ENCODE measurements at regions not wholly inside any gene's neighbourhood (a gene's known extent, or its start where the extent isn't known, plus 50 kb on each side); places are given as distances from the start of the nearest gene placed in this dataset.

- Histone ChIP-seq H4K20me1 (ENCODE audit: insufficient read depth, low read length) (no peaks in the 10 kb centered on the region), H3K36me3 (replicated peaks; ENCODE audit: insufficient read depth, low read length) (no peaks in the 10 kb centered on the region), H3F3A (ENCODE audit: insufficient read depth, low read length) (no peaks in the 10 kb centered on the region), H3K4me1 (ENCODE audit: low read length) (no peaks in the 10 kb centered on the region), H3K4me2 (ENCODE audit: low read depth, low read length) (no peak overlapping the region), H3K27me3 (replicated peaks; ENCODE audit: insufficient read depth, low read length) (no peaks in the 10 kb centered on the region), H3K9ac (ENCODE audit: low read length) (no peak overlapping the region), H3K27ac (ENCODE audit: low read length) (no peak overlapping the region), H2AFZ (ENCODE audit: low read length) (no peak overlapping the region), H3K79me2 (ENCODE audit: low read length) (no peaks in the 10 kb centered on the region), H3K9me2 (replicated peaks; ENCODE audit: insufficient read depth, low read length) (no peaks in the 10 kb centered on the region), H3K9me3 (replicated peaks; ENCODE audit: insufficient read depth, low read length) (no peaks in the 10 kb centered on the region), H3K4me3 (ENCODE audit: low read length) (no peak overlapping the region)
- no peak for DNase-seq
- TF ChIP-seq EZH2 (optimal IDR thresholded peaks at IDR 0.05; ENCODE audit: low read depth, low read length) (no peak), CTCF (IDR thresholded peaks at IDR 0.05; ENCODE audit: low read length) (no peak), EZH2phosphoT487 (IDR thresholded peaks at IDR 0.05; ENCODE audit: low read length) (no peak)
These were observed 96.7 kb upstream of the CDH20 start for GRCh38 chr18:61236356-61237057.

GRCh38 chr18:61237529-61237928 lies 95.7 kb upstream of the CDH20 start:
- no peaks in the 10 kb centered on the region for H3K36me3 ChIP-seq (replicated peaks; ENCODE audit: insufficient read depth, low read length)
- H3K9me3 ChIP-seq (replicated peaks; ENCODE audit: insufficient read depth, low read length), result no peaks in the 10 kb centered on the region
- no peaks in the 10 kb centered on the region for H4K20me1 ChIP-seq (ENCODE audit: insufficient read depth, low read length)
- no peak overlapping the region for H2AFZ ChIP-seq (ENCODE audit: low read length)
- TF ChIP-seq EZH2phosphoT487 (IDR thresholded peaks at IDR 0.05; ENCODE audit: low read length) (no peak), EZH2 (optimal IDR thresholded peaks at IDR 0.05; ENCODE audit: low read depth, low read length) (no peak), CTCF (IDR thresholded peaks at IDR 0.05; ENCODE audit: low read length) (no peak)
- H3K27ac ChIP-seq (ENCODE audit: low read length), result no peak overlapping the region
- H3F3A ChIP-seq (ENCODE audit: insufficient read depth, low read length), result no peaks in the 10 kb centered on the region
- no peaks in the 10 kb centered on the region for H3K27me3 ChIP-seq (replicated peaks; ENCODE audit: insufficient read depth, low read length)
- no peaks in the 10 kb centered on the region for H3K4me1 ChIP-seq (ENCODE audit: low read length)
- no peak overlapping the region for H3K9ac ChIP-seq (ENCODE audit: low read length)
- H3K9me2 ChIP-seq (replicated peaks; ENCODE audit: insufficient read depth, low read length), result no peaks in the 10 kb centered on the region
- no peak overlapping the region for H3K4me2 ChIP-seq (ENCODE audit: low read depth, low read length)
- no peak for DNase-seq
- no peaks in the 10 kb centered on the region for H3K79me2 ChIP-seq (ENCODE audit: low read length)
- H3K4me3 ChIP-seq (ENCODE audit: low read length), result no peak overlapping the region

- no peaks in the 10 kb centered on the region for H3K27me3 ChIP-seq (replicated peaks; ENCODE audit: insufficient read depth, low read length)
- no peak overlapping the region for H3K4me2 ChIP-seq (ENCODE audit: low read depth, low read length)
- TF ChIP-seq EZH2phosphoT487 (IDR thresholded peaks at IDR 0.05; ENCODE audit: low read length) (no peak), CTCF (IDR thresholded peaks at IDR 0.05; ENCODE audit: low read length) (no peak), EZH2 (optimal IDR thresholded peaks at IDR 0.05; ENCODE audit: low read depth, low read length) (no peak)
- no peaks in the 10 kb centered on the region for H3K79me2 ChIP-seq (ENCODE audit: low read length)
- H3K36me3 ChIP-seq (replicated peaks; ENCODE audit: insufficient read depth, low read length), result no peaks in the 10 kb centered on the region
- H2AFZ ChIP-seq (ENCODE audit: low read length), result no peak overlapping the region
- H3K27ac ChIP-seq (ENCODE audit: low read length), result no peak overlapping the region
- no peaks in the 10 kb centered on the region for H3K4me1 ChIP-seq (ENCODE audit: low read length)
- H3K4me3 ChIP-seq (ENCODE audit: low read length), result no peak overlapping the region
- DNase-seq, result no peak
- no peaks in the 10 kb centered on the region for H4K20me1 ChIP-seq (ENCODE audit: insufficient read depth, low read length)
- no peaks in the 10 kb centered on the region for H3F3A ChIP-seq (ENCODE audit: insufficient read depth, low read length)
- no peak overlapping the region for H3K9ac ChIP-seq (ENCODE audit: low read length)
- no peaks in the 10 kb centered on the region for H3K9me2 ChIP-seq (replicated peaks; ENCODE audit: insufficient read depth, low read length)
- H3K9me3 ChIP-seq (replicated peaks; ENCODE audit: insufficient read depth, low read length), result no peaks in the 10 kb centered on the region
These were observed 94.2 kb upstream of the CDH20 start for GRCh38 chr18:61239051-61239450.
